CD14-positive monocyte (primary cell): ENCODE measurements at regions not wholly inside any gene's neighbourhood (a gene's known extent, or its start where the extent isn't known, plus 50 kb on each side); places are given as distances from the start of the nearest gene placed in this dataset.

Experiments
- DNase-seq, 3 donors: peaks; one replicate each; pipeline ENCODE4 v3.0.0-alpha.2; 2011 to 2022
- H2AFZ ChIP-seq: 2 replicates; pipeline ENCODE4 v1.6.0; 2012; ENCODE audit warnings: mild to moderate bottlenecking, low read depth, low read length, inconsistent platforms; ENCODE audit not compliant: insufficient read depth, poor library complexity, severe bottlenecking
- H3K27ac ChIP-seq, 2 donors: 1 replicate in 1 of 2; 2 replicates in 1 of 2; pipeline ENCODE4 v1.5.1; 2012 to 2013; ENCODE audit warnings: low read length in 2 of 2, control low read depth in 1 of 2, inconsistent platforms in 1 of 2, low read depth in 1 of 2, mild to moderate bottlenecking in 1 of 2
- H3K27me3 ChIP-seq, 2 donors: one replicate each; pipeline versions ENCODE4 v1.6.0 to v1.6.1; 2011 to 2013; ENCODE audit warnings: low read length in 2 of 2; ENCODE audit not compliant: control insufficient read depth in 2 of 2, insufficient read depth in 2 of 2
- H3K36me3 ChIP-seq, 2 donors: replicated peaks in 1 of 2; 1 replicate in 1 of 2; 2 replicates in 1 of 2; pipeline versions ENCODE4 v1.5.1 to v1.6.1; 2012 to 2013; ENCODE audit warnings: low read length in 2 of 2, control low read depth in 1 of 2, inconsistent platforms in 1 of 2, mild to moderate bottlenecking in 1 of 2; ENCODE audit not compliant: insufficient read depth in 2 of 2, control insufficient read depth in 1 of 2
- H3K4me1 ChIP-seq, 2 donors: 1 replicate in 1 of 2; 2 replicates in 1 of 2; pipeline versions ENCODE4 v1.5.1 to v1.6.1; 2012 to 2013; ENCODE audit warnings: low read length in 2 of 2, control low read depth in 1 of 2, inconsistent platforms in 1 of 2, mild to moderate bottlenecking in 1 of 2, moderate library complexity in 1 of 2; ENCODE audit not compliant: insufficient read depth in 2 of 2, control insufficient read depth in 1 of 2
- H3K4me2 ChIP-seq: replicated peaks from 2 replicates; pipeline ENCODE3; 2012; ENCODE audit warnings: low read length, moderate library complexity, mild to moderate bottlenecking; ENCODE audit not compliant: poor library complexity, severe bottlenecking; ENCODE audit errors: extremely low read depth
- H3K4me3 ChIP-seq, 3 experiments: fragments of 200-600 bp in 1 of 3; sonication (generic) in 1 of 3; replicated peaks in 1 of 3; 1 replicate in 2 of 3; 2 replicates in 1 of 3; pipeline ENCODE4 v1.5.1; 2011 to 2013; ENCODE audit warnings: low read length in 3 of 3, mild to moderate bottlenecking in 3 of 3, control low read depth in 2 of 3, low read depth in 2 of 3, inconsistent platforms in 1 of 3, moderate library complexity in 1 of 3
- H3K79me2 ChIP-seq: 2 replicates; pipeline ENCODE4 v1.6.0; 2012; ENCODE audit warnings: mild to moderate bottlenecking, control low read depth, inconsistent platforms, low read length, moderate library complexity; ENCODE audit not compliant: insufficient read depth
- H3K9ac ChIP-seq: 2 replicates; pipeline ENCODE4 v1.6.0; 2017; ENCODE audit warnings: low read length, mild to moderate bottlenecking; ENCODE audit not compliant: insufficient read depth, poor library complexity, severe bottlenecking
- H3K9me3 ChIP-seq, 2 donors: replicated peaks in 1 of 2; 1 replicate in 1 of 2; 2 replicates in 1 of 2; pipeline versions ENCODE4 v1.5.1 to v1.6.1; 2012 to 2013; ENCODE audit warnings: low read length in 2 of 2, control low read depth in 1 of 2; ENCODE audit not compliant: control insufficient read depth in 1 of 2, insufficient read depth in 1 of 2
- H4K20me1 ChIP-seq: 2 replicates; pipeline ENCODE4 v1.6.0; 2012; ENCODE audit warnings: mild to moderate bottlenecking, low read length, control low read depth, moderate library complexity; ENCODE audit not compliant: insufficient read depth
- H3K27ac Mint-ChIP-seq, 7 donors: one replicate each; pipeline ENCODE4 v1.8.0; 2020; ENCODE audit warnings: mild to moderate bottlenecking in 7 of 7, mixed read lengths in 7 of 7, moderate library complexity in 6 of 7, inconsistent platforms in 2 of 7
- H3K27me3 Mint-ChIP-seq, 3 donors: one replicate each; pipeline ENCODE4 v1.8.0; 2021 to 2022; ENCODE audit warnings: low read depth in 3 of 3, mild to moderate bottlenecking in 3 of 3, mixed read lengths in 3 of 3, moderate library complexity in 3 of 3, inconsistent platforms in 1 of 3
- H3K36me3 Mint-ChIP-seq, 2 donors: one replicate each; pipeline ENCODE4 v1.8.0; 2020; ENCODE audit warnings: mixed read lengths in 2 of 2, inconsistent platforms in 1 of 2, mild to moderate bottlenecking in 1 of 2
- H3K4me1 Mint-ChIP-seq: one replicate; pipeline ENCODE4 v1.8.0; 2020; ENCODE audit warnings: mild to moderate bottlenecking, mixed read lengths
- H3K4me3 Mint-ChIP-seq, 2 donors: one replicate each; pipeline ENCODE4 v1.8.0; 2020; ENCODE audit warnings: mild to moderate bottlenecking in 2 of 2, mixed read lengths in 2 of 2, moderate library complexity in 1 of 2
- H3K9me3 Mint-ChIP-seq, 7 donors: one replicate each; pipeline ENCODE4 v1.8.0; 2020 to 2022; ENCODE audit warnings: mixed read lengths in 7 of 7, mild to moderate bottlenecking in 6 of 7, moderate library complexity in 6 of 7, inconsistent platforms in 2 of 7
- WGBS: methylation state at CpG from one replicate; pipeline ENCODE4 v1.1.5; 2013; ENCODE audit warnings: missing lambda C conversion rate; ENCODE audit not compliant: insufficient coverage; 5-methylcytosine and 5-hydroxymethylcytosine counted together
- intact Hi-C, 2 donors: fragments of 100-400 bp; cut with micrococcal nuclease; formaldehyde crosslinking; loops; one replicate each; pipeline versions ENCODE4 v1.15.0 to v1.15.1; 2023
- TF ChIP-seq, protein P1 (sequence below): fragments of 200-600 bp; IDR thresholded peaks from one replicate; pipeline ENCODE4 v1.8.0; 2022; ENCODE audit warnings: antibody characterized with exemption, mild to moderate bottlenecking

DNA sequence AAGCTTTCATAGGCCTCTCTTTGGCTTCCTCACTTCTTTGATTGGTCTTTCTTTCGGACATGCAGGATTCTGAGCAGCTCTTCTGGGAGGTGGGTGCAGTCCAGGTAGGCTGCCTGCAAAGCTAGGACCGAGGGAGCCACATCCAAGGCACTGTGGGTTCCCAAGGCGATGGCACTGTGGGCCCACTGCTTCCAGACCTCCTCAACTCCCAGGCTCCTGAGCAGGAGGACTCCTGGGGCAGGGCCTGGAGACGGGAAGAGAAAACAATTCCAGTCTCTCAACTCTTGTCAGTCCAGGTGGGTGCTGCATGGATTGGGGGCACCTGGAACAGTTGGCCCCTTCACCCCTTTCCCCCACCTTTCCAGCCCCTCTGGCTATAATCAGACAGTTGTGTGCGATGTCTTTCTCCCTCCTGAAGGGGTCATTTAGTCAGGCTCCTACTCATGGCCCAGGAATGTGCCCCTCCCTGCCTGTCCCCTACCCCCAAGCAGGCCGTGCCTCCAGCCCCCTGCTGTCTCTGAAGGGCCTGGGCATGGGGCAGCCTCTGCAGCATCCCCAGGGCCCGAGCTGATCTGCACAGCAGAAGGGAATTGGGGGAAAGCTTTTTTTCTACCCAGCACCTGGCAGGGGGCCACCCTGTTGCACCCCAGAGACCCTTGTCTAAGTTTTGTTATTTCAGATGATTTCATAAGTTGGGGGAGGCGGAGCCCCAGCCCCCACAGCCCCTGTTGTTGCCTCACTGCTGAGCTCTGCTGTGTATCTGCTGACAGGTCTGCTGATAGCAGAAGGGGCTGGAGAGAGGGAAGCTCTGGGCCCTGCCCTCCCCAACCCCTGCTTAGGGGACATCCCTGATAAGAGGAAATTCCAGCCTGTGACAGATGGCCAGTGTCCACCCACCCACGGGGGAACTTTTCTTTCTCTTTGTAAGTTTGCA, 330.3 kb downstream of the SEC14L1 start:
- peak overlapping the region; percentile 23 for H3K9ac ChIP-seq
- H3K27ac Mint-ChIP-seq: peak overlapping the region; percentile 36 to 94 (median 87)
- intact Hi-C loops: loop anchor here (5.0 kb wide), 1 partner anchor 34 kb away; no protein-coding TSS in a partner anchor
- H3K79me2 ChIP-seq: peaks cover 100% of the 10 kb centered on the region
- 80% methylated on average over 5 of the region's 9 CpGs for WGBS
- no peaks in the 10 kb centered on the region for H3K9me3 ChIP-seq
- H3K4me2 ChIP-seq: peak overlapping the region; percentile 61
- H3K36me3 Mint-ChIP-seq: peaks cover 58 to 81% of the 10 kb centered on the region in 2 donors
- H3K9me3 Mint-ChIP-seq: peaks cover 0 to 9% (median 0%) of the 10 kb centered on the region in 7 donors
- H3K27ac ChIP-seq: peak overlapping the region; percentile 58 to 73
- H3K4me3 Mint-ChIP-seq: peak overlapping the region; percentile 45 to 81
- H3K4me1 ChIP-seq: peaks cover 73 to 87% of the 10 kb centered on the region in 2 donors
- H3K27me3 ChIP-seq: no peaks in the 10 kb centered on the region
- H3K4me1 Mint-ChIP-seq: peaks cover 90% of the 10 kb centered on the region
- peaks cover 15 to 45% of the 10 kb centered on the region in 2 donors for H3K36me3 ChIP-seq
- no peak overlapping the region for H2AFZ ChIP-seq
- DNase-seq: peak in 2 of 3 donors; percentile 38 to 78
- TF ChIP-seq, protein P1, sequence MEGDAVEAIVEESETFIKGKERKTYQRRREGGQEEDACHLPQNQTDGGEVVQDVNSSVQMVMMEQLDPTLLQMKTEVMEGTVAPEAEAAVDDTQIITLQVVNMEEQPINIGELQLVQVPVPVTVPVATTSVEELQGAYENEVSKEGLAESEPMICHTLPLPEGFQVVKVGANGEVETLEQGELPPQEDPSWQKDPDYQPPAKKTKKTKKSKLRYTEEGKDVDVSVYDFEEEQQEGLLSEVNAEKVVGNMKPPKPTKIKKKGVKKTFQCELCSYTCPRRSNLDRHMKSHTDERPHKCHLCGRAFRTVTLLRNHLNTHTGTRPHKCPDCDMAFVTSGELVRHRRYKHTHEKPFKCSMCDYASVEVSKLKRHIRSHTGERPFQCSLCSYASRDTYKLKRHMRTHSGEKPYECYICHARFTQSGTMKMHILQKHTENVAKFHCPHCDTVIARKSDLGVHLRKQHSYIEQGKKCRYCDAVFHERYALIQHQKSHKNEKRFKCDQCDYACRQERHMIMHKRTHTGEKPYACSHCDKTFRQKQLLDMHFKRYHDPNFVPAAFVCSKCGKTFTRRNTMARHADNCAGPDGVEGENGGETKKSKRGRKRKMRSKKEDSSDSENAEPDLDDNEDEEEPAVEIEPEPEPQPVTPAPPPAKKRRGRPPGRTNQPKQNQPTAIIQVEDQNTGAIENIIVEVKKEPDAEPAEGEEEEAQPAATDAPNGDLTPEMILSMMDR: no peak
- H3K4me3 ChIP-seq: peak overlapping the region in 1 of 3 experiments; percentile 50
- peaks cover 0 to 3% (median 2%) of the 10 kb centered on the region in 3 donors for H3K27me3 Mint-ChIP-seq
- H4K20me1 ChIP-seq: peaks cover 71% of the 10 kb centered on the region

DNA sequence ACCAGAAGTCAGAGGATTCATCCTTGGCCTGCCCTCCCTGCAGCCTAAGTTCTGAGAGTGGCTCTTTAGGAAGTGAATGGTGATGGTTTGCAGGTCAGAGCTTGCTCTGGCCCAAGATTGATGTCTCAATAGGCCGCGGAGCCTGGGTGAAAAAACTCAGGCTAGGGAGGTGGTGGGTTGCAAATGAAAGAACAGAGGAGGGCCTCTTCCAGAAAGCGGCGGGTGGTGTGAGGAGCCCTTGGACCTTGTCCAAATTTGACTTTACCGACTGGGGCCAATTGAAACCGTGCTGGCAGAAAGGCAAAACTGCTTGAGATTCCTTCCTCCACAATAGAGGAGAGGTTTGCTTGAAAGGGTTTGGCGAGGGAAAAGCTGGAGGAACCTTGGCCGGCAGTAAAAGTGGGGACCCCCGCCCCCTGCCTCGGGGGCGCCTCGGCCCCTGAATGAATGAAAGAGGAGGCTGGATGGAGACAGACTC, 331.3 kb downstream of the SEC14L1 start:
- peaks cover 0 to 9% (median 0%) of the 10 kb centered on the region in 7 donors for H3K9me3 Mint-ChIP-seq
- H3K9me3 ChIP-seq: no peaks in the 10 kb centered on the region
- intact Hi-C loops: loop anchor here (5.0 kb wide), 1 partner anchor 35 kb away; no protein-coding TSS in a partner anchor
- peaks cover 90% of the 10 kb centered on the region for H3K4me1 Mint-ChIP-seq
- H3K9ac ChIP-seq: peak overlapping the region; percentile 23
- H3K27me3 ChIP-seq: no peaks in the 10 kb centered on the region
- H3K27me3 Mint-ChIP-seq: peaks cover 0 to 3% (median 2%) of the 10 kb centered on the region in 3 donors
- DNase-seq: peak in 1 of 3 donors; percentile 37
- peak overlapping the region; percentile 58 to 73 for H3K27ac ChIP-seq
- peak overlapping the region; percentile 61 for H3K4me2 ChIP-seq
- TF ChIP-seq, protein P1: no peak
- H3K4me3 Mint-ChIP-seq: peak overlapping the region; percentile 55 to 81
- peaks cover 81% of the 10 kb centered on the region for H4K20me1 ChIP-seq
- H3K36me3 Mint-ChIP-seq: peaks cover 59 to 81% of the 10 kb centered on the region in 2 donors
- H2AFZ ChIP-seq: no peak overlapping the region
- H3K36me3 ChIP-seq: peaks cover 12 to 42% of the 10 kb centered on the region in 2 donors
- peaks cover 73 to 87% of the 10 kb centered on the region in 2 donors for H3K4me1 ChIP-seq
- peaks cover 100% of the 10 kb centered on the region for H3K79me2 ChIP-seq
- H3K4me3 ChIP-seq: peak overlapping the region in 1 of 3 experiments; percentile 50
- WGBS: 7% methylated on average over 3 of the region's 12 CpGs
- peak overlapping the region; percentile 73 to 94 (median 87) for H3K27ac Mint-ChIP-seq
